Ammon's horn (tissue), 1 donor: ENCODE measurements at regions not wholly inside any gene's neighbourhood (a gene's known extent, or its start where the extent isn't known, plus 50 kb on each side); places are given as distances from the start of the nearest gene placed in this dataset.
"Not testable (repeated sequence)": the region's sequence is repeated elsewhere in the genome, so short reads cannot be mapped to it uniquely, and the experiment has no call there.

Experiments
- DNase-seq: peaks from one replicate; pipeline ENCODE4 v3.0.0-alpha.2; 2016; ENCODE audit warnings: low spot score

DNA sequence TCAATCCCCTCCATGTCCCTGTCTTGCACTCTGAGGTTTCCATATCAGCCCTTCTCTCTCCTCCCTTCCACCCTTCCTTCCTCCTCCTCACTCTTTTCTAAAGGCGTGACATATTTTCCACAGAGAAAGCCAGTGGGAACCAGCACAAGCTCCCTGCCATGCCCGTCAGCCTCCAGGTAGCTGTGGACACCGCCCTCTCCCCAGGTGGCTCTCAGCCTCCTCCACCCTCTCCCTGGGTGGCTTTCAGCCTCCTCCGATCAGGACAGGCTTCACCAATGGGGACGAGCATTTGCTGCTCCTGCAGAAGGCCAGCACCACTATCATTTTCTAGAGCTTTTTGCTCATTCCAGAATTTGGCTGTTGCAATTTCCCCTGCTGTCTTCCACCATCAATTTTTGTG is 236.6 kb downstream of the GADD45G start:
- no peak for DNase-seq

DNA sequence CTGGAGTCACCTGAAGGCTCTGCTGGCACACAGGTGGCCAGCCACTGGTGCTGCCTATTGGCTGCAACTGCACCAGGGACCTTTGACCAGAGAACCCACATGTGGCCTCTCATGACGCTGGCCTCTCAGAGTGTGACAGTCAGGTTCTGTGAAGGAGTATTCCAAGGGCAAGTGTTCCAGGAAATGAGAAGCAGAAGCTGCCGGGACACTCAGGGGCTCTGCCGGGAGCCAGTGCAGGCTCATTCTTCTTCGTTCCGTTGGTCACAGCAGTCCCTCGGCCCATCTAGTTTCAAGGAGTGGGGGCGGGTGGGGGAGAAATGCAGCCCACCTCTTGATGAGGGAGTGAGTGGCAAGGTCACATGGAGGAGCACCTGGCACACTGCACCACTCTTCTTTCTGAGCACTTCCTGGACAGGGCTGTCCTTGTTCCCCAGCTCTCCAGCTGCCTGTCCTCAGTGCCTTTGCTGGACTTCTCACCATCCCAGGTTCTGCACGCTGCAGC is 237.5 kb downstream of the GADD45G start:
- DNase-seq = no peak

DNA sequence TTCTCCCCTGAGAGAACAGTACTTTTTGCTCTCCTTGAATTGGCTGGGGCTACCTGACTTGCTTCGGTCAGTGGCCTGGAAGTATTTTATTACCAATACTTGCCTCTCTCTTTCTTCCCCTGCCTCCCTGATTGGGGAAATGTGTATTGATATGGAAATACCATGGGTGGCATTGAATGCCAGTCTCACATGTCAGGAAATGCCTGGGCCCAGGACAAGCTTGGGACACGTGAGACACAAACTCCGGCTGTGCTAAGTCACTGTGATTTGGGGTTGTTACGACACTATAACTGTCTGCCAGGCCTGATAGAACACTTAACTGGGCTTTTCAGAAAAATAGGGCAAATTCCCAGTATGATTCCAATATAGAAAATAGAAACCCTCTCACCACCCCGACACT is 238.3 kb downstream of the GADD45G start:
- no peak for DNase-seq

DNA sequence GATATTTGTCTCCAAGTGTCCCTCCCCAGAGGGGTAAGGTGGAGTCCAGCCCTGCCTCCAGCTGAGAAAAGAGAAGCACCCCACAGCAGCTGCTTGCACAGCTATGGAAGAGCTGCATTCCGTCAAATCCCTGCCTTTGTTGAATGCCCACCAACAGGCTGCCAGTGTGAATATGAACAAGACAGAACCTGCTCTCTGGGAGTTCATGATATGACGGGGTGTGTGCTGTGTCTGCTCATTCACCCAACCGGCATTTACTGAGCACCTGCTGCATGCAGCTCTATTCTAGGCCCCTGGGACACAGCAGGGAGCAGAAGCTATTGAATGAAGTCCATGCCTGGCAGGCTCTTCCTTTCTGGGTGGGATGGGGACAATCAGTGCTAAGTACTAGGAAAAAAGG is 238.8 kb downstream of the GADD45G start:
- DNase-seq = no peak

DNA sequence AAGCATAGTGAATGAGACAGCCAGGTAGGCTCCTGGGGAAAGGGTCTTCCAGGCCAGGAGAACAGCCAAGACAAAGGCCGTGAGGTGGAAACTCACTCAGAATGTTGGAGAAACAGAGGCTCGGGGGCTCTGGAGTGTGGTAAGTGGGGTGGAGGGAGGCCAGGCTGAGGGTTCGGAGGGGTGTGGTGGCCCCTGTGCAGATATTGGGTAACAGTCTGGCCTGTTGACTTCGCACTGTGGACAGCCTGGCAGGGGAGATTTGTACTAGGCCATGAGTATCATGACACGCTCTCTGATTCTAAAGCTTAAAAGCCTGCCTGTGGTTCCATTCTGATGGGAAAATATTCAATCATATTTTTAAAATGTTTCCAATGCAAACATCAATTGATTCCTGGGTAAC is 239.3 kb downstream of the GADD45G start:
- no peak for DNase-seq

DNA sequence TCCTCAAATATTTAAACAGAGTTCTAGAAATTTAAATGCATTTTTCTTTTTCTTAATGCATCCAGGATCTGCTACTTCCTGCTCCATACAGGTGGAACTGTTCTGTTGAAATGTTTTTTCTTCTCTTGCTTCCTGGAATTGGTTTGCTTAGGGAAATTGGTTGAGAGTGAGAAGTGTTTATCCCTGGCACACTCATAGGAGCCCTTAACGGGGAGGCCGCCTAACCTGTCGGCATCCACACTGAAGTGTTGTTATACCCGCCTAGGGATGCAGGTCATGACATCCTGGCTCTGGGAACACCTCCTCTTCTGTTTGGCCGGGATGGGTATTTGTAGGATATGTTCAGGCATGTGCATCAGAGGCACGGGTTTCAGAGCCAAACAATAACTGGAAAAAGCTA is 239.7 kb downstream of the GADD45G start:
- no peak for DNase-seq

DNA sequence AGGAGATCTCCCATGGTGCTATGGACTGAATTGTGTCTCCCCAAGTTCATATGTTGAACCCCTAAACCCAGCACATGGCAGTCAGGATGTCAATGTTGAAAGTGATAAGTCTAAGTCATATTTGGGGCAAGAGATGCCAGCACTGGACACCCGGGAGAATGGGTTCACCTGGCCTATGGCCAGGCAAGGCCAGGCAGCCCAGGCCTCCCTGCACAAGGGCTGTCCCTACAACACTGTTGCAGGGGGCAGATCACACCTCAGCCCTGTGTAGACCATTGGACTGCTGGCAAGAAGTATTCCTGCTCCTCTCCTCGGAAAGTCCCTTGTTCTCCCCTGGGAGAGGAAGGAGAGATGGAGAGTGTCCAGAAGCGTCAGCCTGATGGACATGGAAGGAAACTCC is 240.5 kb downstream of the GADD45G start:
- DNase-seq = no peak

DNA sequence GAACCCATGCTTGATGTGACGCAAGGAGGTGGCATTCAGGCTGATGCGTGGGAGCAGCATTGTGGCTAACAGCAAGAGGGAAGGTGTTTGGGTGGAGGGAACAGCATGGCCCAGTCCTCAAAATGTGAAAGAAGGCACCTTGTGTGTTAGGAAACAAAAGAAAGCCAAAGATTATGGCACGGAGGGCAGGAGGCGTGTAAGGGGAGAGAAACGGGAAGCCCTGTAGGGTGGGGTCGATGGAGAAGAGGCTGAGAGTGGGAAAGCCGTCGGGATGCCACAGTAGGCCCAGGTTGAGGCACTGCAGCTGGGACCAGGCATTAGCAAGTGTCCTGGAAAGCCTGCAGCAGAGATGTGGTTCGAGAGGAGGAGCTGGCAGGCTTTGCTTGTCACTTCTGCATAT is 241.1 kb downstream of the GADD45G start:
- no peak for DNase-seq

DNA sequence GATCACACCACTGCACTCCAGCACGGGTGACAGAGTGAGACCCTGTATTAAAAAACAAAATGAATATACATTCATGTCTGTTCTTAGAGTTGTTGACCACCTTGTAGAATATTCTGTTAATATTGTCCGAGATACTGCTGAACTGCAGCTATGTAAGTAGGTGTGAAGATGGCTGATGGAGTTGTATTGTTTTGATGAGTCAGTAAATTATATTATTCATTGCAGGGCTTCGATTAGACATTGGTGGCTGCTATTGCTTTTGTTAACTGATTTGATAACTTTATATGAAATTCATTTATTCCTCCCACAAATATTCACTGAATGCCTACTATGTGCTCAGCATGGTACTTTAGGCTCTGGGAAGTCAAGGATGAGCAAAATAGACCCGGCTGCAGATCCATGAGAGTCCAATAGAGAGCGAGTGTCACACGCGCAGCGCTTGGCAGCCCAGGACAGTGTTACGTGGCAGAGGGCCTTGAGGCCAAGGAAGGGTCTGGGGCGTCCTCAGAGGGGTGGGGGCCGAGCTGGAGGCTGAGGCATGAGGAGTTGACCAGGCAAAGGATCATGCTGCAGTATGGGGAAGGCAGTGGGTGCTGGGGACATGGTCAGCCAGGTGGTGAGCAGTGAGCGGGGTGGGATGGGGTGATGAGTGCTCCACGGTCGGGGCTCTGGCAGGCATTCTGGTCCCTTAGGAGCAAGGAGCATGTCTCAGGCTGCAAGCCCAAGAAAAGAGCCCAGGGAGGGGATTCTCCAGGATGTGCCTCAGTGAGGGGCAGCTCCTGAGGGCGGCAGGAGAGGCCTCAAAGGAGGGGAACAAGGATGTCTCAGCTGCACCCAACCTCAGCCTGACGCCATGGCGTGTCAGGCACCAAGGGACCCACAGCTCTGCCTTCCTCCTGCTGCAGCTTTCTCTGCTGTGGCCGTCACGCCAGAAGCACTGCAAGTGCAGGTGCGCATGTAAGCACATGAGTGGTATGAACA is 243.5 kb downstream of the GADD45G start:
- DNase-seq = no peak

DNA sequence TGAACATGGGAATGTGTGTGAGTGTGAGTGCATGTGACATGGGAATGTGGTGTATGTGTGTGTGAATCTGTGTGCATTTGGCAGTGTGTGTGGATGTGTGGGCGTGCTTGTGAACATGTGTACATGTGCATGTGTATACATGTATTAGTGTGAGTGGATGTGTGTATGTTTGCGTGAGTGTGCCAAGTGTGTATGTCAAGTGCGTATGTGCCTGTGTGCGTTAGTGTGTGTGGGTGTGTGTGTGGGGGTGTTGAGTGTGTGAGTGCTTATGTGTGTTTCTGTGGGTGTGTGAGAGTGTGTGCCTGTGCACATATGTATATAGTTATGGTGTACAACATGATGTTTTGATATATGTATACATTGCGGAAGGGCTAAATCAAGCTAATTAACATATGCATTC is 244.3 kb downstream of the GADD45G start:
- no peak for DNase-seq

DNA sequence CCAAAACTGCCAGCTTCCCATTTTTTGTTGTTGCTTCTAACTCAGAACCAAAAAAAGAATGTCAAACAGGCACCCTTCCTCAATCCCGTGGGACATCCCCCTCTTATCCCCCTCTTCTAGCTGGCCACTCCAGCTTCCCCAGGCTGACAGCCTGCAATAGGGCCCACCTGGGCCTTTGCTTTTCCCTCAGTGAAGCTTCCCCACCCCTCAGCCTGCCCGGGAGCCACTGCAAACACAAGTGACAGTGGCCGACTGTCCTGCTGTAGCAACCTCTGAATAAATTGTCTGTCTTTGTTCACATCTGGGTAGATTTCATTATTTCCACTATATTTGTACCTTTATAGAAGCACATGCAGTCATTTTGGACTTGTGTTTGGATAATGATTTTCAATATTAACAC is 245.3 kb downstream of the GADD45G start:
- DNase-seq = no peak

DNA sequence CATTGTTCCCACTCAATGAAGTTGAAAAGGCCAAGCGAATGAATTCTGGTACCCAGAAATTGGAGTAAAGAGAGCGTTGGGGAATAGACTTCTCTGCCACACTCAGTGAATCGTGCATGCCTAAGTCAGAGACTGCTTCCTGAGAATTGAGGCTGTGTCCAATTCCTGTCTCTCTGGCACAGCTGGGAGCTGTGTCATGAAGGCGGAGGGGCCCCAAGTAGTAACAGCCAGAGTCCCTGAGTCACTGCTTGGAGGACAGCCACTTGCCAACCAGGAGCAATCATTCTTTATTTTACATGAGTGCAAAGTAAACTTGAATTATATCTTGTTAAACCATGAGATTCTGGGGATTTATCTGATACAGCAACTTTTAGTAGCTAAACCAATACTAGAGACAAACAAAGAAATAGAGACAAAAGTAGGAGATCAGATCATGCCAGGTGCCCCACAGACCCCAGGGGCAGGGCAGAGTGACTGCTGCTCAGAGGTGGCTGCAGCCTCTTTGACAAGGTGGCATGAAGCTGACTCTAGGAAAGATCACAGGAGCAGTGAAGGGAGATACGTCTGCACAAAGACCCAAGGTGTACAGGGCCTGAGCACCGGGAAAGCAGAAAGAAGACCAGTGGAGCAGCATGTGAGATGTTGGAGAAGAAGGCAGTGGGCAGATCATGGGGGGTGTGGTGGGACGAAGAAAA is 246.0 kb downstream of the GADD45G start:
- peak; percentile 33 for DNase-seq

DNA sequence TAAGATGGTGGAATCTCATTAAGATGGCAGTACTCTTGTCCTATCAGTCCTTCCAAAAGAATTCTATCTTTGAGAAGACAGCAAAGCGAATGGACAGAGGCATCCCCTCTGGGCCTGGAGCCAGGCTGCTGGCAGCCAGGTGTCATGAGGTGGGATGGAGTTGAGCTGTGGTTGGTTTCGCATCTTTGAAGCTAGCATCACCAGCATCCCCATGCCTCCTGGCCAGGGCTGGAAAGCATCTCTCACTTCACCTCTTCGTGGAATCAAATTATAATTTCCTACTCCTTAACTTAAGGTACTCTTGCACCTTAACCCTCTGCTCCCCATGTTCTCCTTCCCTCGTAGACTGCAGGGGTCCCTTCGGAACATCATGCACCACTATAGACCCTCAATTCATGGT is 248.3 kb downstream of the GADD45G start:
- no peak for DNase-seq

DNA sequence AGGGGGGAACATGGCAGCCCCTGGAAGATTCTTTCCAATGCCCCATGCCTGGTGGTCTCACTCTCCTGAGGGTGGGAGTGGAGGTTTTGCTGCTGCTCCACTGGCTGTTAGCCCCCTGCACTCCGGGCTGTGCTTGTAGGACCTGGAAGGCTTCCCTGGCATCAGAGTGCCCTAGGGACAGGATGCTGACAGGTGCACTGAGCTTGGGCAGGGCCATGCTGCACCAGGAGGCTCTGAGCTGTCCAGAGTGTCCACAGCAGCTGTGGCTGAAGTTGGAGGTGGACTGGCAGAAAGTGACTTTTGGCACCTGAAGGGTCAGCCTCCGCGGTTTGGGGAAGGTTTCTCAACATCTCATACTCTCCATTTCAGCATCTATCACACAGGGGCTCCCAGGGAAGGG is 249.1 kb downstream of the GADD45G start:
- DNase-seq = no peak

DNA sequence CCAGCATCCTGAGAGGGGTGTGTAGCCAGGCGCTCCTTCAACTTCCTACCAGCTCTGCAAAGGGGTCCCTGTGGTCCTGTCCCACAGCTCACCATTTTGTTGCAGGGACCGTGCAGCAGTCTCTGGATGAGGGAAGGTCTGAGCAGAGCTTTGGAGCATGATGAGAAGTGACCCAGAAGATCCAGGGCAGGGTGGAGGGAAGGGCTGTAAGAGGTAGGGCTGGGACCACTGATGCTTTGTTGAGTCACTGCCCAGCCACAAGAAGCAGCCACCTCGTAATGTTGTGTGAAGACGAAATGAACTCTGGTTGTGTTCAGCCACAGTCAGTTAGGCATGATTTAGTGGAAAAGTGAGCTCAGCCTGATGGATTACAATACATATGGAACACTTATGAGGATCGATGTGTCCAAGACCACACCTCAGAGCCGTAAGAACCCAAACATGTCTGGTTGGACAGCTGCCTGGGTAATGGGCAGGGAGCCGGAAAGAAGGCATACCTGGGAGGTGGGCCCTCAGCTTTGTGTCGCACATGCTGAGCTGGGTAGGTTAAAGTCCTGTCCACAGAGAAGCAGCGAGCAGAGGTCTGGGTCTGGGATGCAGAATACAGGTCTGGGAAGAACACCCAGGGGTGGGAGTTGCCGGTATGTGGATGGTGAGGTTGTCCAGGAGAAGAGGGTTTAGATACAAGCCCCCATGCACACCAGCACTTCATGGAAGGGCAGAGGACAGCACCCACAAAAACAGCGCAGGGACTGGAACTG is 250.1 kb downstream of the GADD45G start:
- DNase-seq = no peak

DNA sequence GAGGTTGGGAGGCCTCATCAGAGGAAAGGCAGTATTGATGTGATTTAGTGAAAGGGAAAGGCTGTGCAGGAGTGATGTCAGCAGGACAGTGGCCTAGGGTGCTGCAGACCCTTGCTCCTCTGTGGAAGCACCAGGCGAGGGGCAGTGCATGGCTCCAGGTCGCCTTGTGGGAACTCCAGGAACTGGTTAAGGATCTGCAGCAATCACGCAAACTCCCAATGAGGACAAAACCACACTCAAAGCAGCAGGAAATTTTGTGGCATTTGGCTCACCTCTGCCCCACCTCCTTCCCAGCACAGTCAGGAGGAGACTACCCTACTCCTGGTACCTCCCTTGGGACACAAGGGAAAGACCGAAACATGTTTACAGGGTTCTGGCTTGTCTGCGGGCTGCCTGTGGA is 251.5 kb downstream of the GADD45G start:
- DNase-seq = not testable (repeated sequence)

DNA sequence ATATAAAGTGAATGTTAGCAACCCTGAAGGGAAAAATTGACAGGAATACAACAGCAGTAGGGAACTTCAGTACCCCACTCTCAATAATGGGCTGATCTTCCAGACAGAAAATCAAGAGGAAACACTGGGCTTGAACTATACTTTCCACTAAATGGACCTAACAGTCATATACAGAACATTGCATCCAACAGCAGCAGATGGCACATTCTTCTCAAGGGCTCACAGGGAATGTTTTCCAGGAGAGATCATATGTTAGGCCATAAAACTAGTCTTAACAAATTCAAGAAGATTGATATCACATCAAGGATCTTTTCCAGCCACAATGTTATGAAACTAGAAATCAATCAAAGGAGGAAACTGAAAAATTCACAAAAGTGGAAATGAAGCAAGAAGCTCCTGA is 252.1 kb downstream of the GADD45G start:
- not testable (repeated sequence) for DNase-seq

DNA sequence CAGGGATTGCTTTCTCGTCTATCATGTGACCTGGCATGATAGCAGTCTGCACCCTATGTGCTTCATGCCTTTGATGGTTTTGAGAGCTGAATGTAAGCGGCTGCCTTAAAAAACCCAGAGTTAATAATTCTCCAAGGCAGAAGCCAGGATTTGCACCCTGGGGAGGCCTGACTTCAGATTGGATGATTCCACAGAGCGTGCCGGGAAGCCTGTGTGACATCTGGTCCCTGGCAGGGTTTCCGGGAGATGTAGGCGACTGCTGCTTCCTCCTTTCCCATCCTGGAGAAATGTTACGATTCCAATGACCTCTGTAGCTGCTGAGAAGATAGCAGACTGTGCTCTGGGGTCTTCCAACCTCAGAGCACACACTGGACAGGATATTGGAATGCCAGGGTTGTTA is 255.0 kb downstream of the GADD45G start:
- DNase-seq = not testable (repeated sequence)

DNA sequence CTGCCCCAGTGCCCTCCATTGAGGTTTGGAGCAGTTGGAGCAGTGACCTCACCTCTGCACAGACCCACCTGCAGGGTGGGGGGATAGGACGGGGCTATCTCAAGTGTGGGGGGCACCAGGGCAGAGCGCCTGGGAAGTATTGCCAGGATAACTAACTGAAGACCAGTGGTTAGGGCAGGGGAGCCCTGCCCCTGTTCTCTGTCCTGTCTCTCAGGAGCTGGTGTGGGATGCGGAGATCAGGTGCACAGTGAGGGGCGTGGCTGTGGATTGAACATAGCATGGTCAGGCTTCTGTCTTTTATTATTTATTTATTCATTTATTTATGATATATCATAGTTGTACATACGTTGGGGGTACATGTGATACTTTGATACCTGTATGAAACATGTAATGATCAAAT is 256.6 kb downstream of the GADD45G start:
- not testable (repeated sequence) for DNase-seq

DNA sequence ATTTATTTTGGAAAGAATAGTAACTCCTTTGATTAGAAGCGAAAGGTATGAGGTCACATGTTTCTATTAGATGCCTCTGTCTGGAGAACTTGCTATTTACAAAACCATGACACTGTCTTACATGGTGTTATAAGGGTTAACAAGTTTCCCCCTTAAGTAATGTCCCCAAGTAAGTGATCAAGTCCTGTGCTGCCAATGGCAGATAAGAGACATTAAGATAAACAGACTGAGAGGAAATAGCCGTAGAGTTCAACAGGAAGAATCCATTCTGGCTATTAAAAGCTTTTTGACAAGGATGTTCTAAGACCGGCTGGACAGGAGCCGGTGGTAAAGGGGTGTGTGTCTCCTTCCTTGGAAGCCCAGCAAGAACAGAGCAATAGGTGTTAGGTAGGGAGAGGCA is 257.5 kb downstream of the GADD45G start:
- no peak for DNase-seq

DNA sequence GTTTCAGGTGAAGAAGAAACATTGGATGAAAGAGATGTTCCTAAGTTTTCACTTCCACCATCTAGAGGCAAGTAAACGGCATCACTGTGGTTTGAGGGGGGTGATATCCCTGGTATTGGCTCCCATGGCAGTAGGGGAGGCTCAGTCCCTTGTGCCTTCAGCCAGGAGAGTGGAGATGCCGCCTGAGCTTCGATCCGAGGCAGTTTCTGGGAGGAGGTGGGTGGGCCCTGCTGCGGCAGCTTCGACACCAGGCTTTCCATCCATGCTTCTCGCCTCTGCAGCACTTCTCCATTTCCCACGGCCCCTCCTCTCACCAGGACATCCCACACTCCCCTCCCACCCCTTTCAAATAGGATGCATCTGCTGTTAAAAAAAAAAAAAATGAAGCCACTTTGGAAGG is 258.3 kb downstream of the GADD45G start:
- no peak for DNase-seq

DNA sequence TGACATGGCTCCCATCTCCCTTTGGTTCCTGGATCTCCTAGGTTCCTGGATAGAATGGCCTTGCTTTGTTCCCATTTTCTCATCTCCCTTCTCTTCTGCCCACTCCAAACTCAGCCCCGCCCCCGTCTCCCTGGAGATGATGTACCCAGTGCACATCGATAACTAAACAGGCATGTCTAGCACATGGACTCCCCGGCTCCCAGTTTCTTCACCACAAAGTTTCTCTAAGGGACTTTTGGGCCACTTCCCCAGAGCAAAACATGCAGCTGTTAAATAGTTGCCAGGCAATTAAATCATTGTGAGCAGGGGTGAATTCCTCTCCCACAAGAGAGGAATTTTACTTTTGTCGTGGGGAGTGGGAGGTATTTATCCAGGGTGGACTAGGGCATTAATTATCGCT is 259.0 kb downstream of the GADD45G start:
- no peak for DNase-seq
